ENCODE measurements at regions not wholly inside any gene's neighbourhood (a gene's known extent, or its start where the extent isn't known, plus 50 kb on each side); places are given as distances from the start of the nearest gene placed in this dataset.
A peak's percentile ranks its signal among the peaks of the same experiment; 100 is the strongest.

DNA sequence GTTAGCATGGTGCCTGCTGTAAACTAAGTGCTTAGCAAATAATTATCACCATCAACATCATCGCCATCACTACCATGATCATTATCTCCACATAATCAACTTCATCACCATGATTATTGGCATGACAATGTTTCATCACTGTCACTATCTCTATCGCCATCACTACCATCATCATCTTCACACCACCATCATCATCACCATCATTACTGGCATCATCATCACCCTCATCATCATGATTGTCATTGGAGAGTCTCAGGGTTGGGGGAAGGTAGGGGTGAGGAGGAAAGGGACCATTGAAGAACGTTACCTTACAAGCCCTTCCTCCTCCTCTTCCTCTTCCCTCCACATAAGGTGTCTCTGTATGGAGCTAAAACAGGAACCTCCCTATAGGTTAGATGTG lies 54.9 kb upstream of the GPR26 start:
- no peak for DNase-seq
- Histone ChIP-seq H3K27ac (ENCODE audit: low read depth, low read length) (no peak overlapping the region), H3K4me3 (ENCODE audit: low read length) (no peak overlapping the region), H3K9me3 (ENCODE audit: control insufficient read depth in 2 of 3, low read length in 3 of 3) (no peaks in the 10 kb centered on the region), H3K36me3 (ENCODE audit: control insufficient read depth in 2 of 3, insufficient read depth in 3 of 3, low read length in 3 of 3) (no peaks in the 10 kb centered on the region), H3K27me3 (ENCODE audit: control insufficient read depth in 2 of 2, insufficient read depth in 2 of 2, low read length in 2 of 2) (no peaks in the 10 kb centered on the region), H3K4me1 (ENCODE audit: control insufficient read depth in 2 of 2, insufficient read depth in 2 of 2, low read length in 2 of 2) (no peaks in the 10 kb centered on the region)
- no peaks in the 10 kb centered on the region for H3K36me3 Mint-ChIP-seq
- H3K27me3 Mint-ChIP-seq: peaks cover 0 to 49% (median 34%) of the 10 kb centered on the region in 5 donors
- H3K9me3 Mint-ChIP-seq: peaks cover 0 to 9% (median 3%) of the 10 kb centered on the region in 11 donors
- intact Hi-C loops (cut with micrococcal nuclease): no loop called here
- ATAC-seq: no peak
- H3K4me1 Mint-ChIP-seq: no peaks in the 10 kb centered on the region
- H3K4me3 Mint-ChIP-seq: no peak overlapping the region
- ChIA-PET POLR2A (no interaction called here), CTCF (no interaction called here)
- no peak overlapping the region for H3K27ac Mint-ChIP-seq

DNA sequence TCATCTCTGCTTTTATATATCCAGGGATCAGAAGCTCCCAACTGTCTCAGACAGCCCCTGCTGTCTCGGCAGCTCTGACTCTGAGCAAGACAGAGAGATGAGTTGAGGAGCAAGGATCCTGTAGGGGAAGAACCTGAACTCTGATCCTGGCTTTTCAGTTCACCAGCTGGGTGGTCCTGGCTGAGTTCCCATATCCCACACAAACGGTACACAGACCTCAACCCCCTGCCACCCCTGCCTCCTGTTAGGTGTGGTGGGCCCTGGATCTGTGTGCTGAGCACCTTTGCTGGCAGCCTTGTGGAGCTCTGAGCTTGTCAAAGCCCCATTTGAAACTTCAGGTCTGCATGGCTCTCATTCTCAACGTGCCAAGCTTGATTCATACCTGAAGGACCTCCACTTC lies 54.3 kb upstream of the GPR26 start:
- Histone ChIP-seq H3K27me3 (ENCODE audit: control insufficient read depth in 2 of 2, insufficient read depth in 2 of 2, low read length in 2 of 2) (no peaks in the 10 kb centered on the region), H3K27ac (ENCODE audit: low read depth, low read length) (no peak overlapping the region), H3K36me3 (ENCODE audit: control insufficient read depth in 2 of 3, insufficient read depth in 3 of 3, low read length in 3 of 3) (no peaks in the 10 kb centered on the region), H3K4me3 (ENCODE audit: low read length) (no peak overlapping the region), H3K4me1 (ENCODE audit: control insufficient read depth in 2 of 2, insufficient read depth in 2 of 2, low read length in 2 of 2) (no peaks in the 10 kb centered on the region), H3K9me3 (ENCODE audit: control insufficient read depth in 2 of 3, low read length in 3 of 3) (no peaks in the 10 kb centered on the region)
- peaks cover 0 to 42% (median 30%) of the 10 kb centered on the region in 5 donors for H3K27me3 Mint-ChIP-seq
- DNase-seq (no peak), ATAC-seq (no peak)
- H3K4me3 Mint-ChIP-seq: no peak overlapping the region
- ChIA-PET POLR2A (interaction anchor here (0.6 kb wide), 1 partner anchor 103 kb away, joined by 4 read pairs; no protein-coding TSS in a partner anchor), CTCF (no interaction called here)
- no peaks in the 10 kb centered on the region for H3K36me3 Mint-ChIP-seq
- peaks cover 0 to 9% (median 3%) of the 10 kb centered on the region in 11 donors for H3K9me3 Mint-ChIP-seq
- H3K27ac Mint-ChIP-seq: no peak overlapping the region
- no peaks in the 10 kb centered on the region for H3K4me1 Mint-ChIP-seq
- intact Hi-C loops (cut with micrococcal nuclease): no loop called here

DNA sequence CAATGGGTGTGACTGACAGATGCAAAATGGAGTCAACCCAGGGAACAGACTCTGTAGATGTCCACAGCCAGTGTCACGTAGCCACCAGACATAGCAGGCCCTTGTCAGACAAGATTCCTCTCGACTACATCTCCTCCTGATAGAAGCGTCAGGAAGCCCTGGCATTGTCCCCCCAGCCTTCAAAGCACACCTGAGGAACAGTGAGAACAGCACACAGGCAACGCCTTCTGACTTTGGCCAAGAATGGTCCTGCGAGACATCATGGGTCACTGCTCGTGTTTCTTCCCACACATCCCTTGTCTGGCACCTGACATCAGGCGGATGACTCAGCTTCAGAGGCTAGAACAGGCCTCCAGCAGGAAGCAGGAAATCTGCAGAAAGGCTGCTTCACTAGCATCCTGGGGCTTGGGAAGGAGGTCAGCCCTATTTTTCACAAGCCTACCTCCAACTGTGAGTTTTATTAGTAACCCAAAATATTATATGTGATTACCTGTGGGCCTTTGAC lies 52.8 kb upstream of the GPR26 start:
- CTCF ChIA-PET: interaction anchor here (0.7 kb wide), 1 partner anchor 969 kb away, joined by 3 read pairs; no protein-coding TSS in a partner anchor
- POLR2A ChIA-PET: no interaction called here
- no peak overlapping the region for H3K27ac ChIP-seq (ENCODE audit: low read depth, low read length)
- no peaks in the 10 kb centered on the region for H3K4me1 ChIP-seq (ENCODE audit: control insufficient read depth in 2 of 2, insufficient read depth in 2 of 2, low read length in 2 of 2)
- DNase-seq (no peak), ATAC-seq (no peak)
- Mint-ChIP-seq H3K36me3 (no peaks in the 10 kb centered on the region), H3K27me3 (peaks cover 0 to 29% (median 19%) of the 10 kb centered on the region in 5 donors), H3K27ac (no peak overlapping the region), H3K4me3 (no peak overlapping the region), H3K9me3 (peaks cover 0 to 11% (median 3%) of the 10 kb centered on the region in 11 donors), H3K4me1 (no peaks in the 10 kb centered on the region)
- H3K36me3 ChIP-seq (ENCODE audit: control insufficient read depth in 2 of 3, insufficient read depth in 3 of 3, low read length in 3 of 3): no peaks in the 10 kb centered on the region
- intact Hi-C loops (cut with micrococcal nuclease): no loop called here
- no peaks in the 10 kb centered on the region for H3K9me3 ChIP-seq (ENCODE audit: control insufficient read depth in 2 of 3, low read length in 3 of 3)
- H3K4me3 ChIP-seq (ENCODE audit: low read length): no peak overlapping the region
- no peaks in the 10 kb centered on the region for H3K27me3 ChIP-seq (ENCODE audit: control insufficient read depth in 2 of 2, insufficient read depth in 2 of 2, low read length in 2 of 2)

DNA sequence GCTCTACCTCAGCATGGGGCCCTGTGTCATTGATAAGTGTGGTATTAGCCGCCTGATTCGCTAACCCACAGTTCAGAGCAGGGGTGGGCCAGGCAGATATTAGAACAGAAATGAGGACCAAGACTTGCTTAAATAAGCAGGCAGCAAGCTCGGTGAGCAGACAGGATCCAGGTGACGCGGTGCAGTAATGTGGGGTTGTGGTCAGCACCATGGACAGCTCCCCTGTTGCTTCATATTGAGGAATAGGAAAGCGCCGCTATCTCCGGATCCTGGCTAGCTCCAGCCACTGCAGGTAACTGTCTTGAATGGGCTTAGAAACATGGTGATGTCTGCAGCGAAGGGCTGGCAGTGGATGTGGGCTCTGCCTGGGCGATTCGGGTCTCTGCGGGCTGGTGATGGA lies 51.3 kb upstream of the GPR26 start:
- H3K9me3 ChIP-seq (ENCODE audit: control insufficient read depth in 2 of 3, low read length in 3 of 3): no peaks in the 10 kb centered on the region
- Mint-ChIP-seq H3K4me3 (no peak overlapping the region), H3K4me1 (no peaks in the 10 kb centered on the region), H3K36me3 (no peaks in the 10 kb centered on the region), H3K27me3 (peaks cover 0 to 28% (median 16%) of the 10 kb centered on the region in 5 donors), H3K9me3 (peaks cover 0 to 9% (median 3%) of the 10 kb centered on the region in 11 donors), H3K27ac (peak overlapping the region in 2 of 9 donors; percentile 18 to 43)
- no peak overlapping the region for H3K4me3 ChIP-seq (ENCODE audit: low read length)
- DNase-seq (peak in 6 of 9 donors; percentile 2 to 50 (median 16)), ATAC-seq (no peak)
- no peaks in the 10 kb centered on the region for H3K4me1 ChIP-seq (ENCODE audit: control insufficient read depth in 2 of 2, insufficient read depth in 2 of 2, low read length in 2 of 2)
- H3K36me3 ChIP-seq (ENCODE audit: control insufficient read depth in 2 of 3, insufficient read depth in 3 of 3, low read length in 3 of 3): no peaks in the 10 kb centered on the region
- ChIA-PET POLR2A (no interaction called here), CTCF (no interaction called here)
- no peaks in the 10 kb centered on the region for H3K27me3 ChIP-seq (ENCODE audit: control insufficient read depth in 2 of 2, insufficient read depth in 2 of 2, low read length in 2 of 2)
- H3K27ac ChIP-seq (ENCODE audit: low read depth, low read length): no peak overlapping the region
- intact Hi-C loops (cut with micrococcal nuclease): no loop called here

Measured in naive thymus-derived CD4-positive, alpha-beta T cell (primary cell).